GM19043 (cell line): ENCODE measurements at regions not wholly inside any gene's neighbourhood (a gene's known extent, or its start where the extent isn't known, plus 50 kb on each side); places are given as distances from the start of the nearest gene placed in this dataset.
"Not testable (repeated sequence)": the region's sequence is repeated elsewhere in the genome, so short reads cannot be mapped to it uniquely, and the experiment has no call there.

Experiments
- ATAC-seq: cut with Tn5 transposase; IDR thresholded peaks from one replicate; pipeline ENCODE4 v1.9.1; 2021; ENCODE audit warnings: low read depth; ENCODE audit not compliant: unreplicated experiment

- ATAC-seq, result no peak
Measured at GRCh38 chr1:238485912-238486209, 595.1 kb upstream of the ZP4 start.

- no peak for ATAC-seq
Measured at GRCh38 chr1:238485057-238485911, 594.6 kb upstream of the ZP4 start.

GRCh38 chr1:238484121-238484520, 593.4 kb upstream of the ZP4 start:
- no peak for ATAC-seq

- ATAC-seq, result no peak
Measured at GRCh38 chr1:238476841-238477240, 586.1 kb upstream of the ZP4 start.

- no peak for ATAC-seq
Measured at GRCh38 chr1:238475712-238476111, 585.0 kb upstream of the ZP4 start.

GRCh38 chr1:238474263-238474662, 583.5 kb upstream of the ZP4 start:
- ATAC-seq, result no peak

GRCh38 chr1:238469146-238469631, 578.5 kb upstream of the ZP4 start:
- ATAC-seq, result no peak

- ATAC-seq, result no peak
Measured at GRCh38 chr1:238468068-238468467, 577.3 kb upstream of the ZP4 start.

- no peak for ATAC-seq
Measured at GRCh38 chr1:238466459-238466858, 575.7 kb upstream of the ZP4 start.

- ATAC-seq, result no peak
Measured at GRCh38 chr1:238465449-238465848, 574.7 kb upstream of the ZP4 start.

- no peak for ATAC-seq
Measured at GRCh38 chr1:238458899-238459298, 568.2 kb upstream of the ZP4 start.

GRCh38 chr1:238457610-238458009, 566.9 kb upstream of the ZP4 start:
- no peak for ATAC-seq

GRCh38 chr1:238451781-238452310, 561.1 kb upstream of the ZP4 start:
- ATAC-seq, result no peak

GRCh38 chr1:238450976-238451375, 560.3 kb upstream of the ZP4 start:
- ATAC-seq, result no peak

GRCh38 chr1:238443687-238444086, 553.0 kb upstream of the ZP4 start:
- no peak for ATAC-seq

GRCh38 chr1:238439511-238439910, 548.8 kb upstream of the ZP4 start:
- no peak for ATAC-seq

- no peak for ATAC-seq
Measured at GRCh38 chr1:238438311-238439270, 547.9 kb upstream of the ZP4 start.

GRCh38 chr1:238429703-238430102, 539.0 kb upstream of the ZP4 start:
- not testable (repeated sequence) for ATAC-seq

GRCh38 chr1:238419209-238419608, 528.5 kb upstream of the ZP4 start:
- no peak for ATAC-seq

GRCh38 chr1:238409932-238410331, 519.2 kb upstream of the ZP4 start:
- no peak for ATAC-seq

- no peak for ATAC-seq
Measured at GRCh38 chr1:238409191-238409850, 518.6 kb upstream of the ZP4 start.
